ENCODE measurements at regions not wholly inside any gene's neighbourhood (a gene's known extent, or its start where the extent isn't known, plus 50 kb on each side); places are given as distances from the start of the nearest gene placed in this dataset.

DNA sequence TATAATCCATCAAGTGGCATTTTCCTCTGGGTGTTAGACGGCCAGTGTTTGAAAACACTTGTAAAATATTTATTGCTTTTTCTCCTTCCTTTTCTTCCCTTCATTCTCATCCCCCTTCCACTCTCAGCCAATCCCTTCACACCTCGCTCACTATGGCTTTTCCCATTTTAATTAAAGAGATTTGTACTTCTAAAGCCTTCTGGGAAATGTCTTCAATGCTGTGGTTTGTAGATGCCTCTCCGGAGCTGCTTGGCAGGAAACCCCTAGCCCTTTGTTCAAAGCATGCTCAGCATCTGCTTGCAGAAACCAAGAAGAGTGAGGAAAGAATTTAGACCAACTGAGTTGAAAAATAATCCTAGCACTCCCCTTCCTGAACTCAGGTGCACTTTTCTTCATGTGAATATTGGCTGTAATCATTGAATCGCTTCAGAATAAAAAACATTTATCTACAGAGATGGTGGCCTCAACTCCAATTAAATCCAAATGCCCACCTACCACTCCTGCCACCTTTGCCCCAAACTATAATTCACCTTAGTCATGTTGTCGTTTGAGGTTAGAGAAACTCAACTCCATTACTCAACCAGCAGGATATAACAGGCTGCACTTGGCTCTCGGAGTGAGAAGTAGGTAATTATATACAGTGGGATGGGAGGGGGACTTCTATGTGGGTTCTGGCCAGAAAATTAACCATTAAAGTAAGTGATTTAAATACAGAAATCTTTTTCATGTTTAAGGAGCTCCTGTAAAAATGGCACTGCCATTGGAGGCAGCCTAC is 659.4 kb upstream of the CAMK1G start:
- DNase-seq: no peak

DNA sequence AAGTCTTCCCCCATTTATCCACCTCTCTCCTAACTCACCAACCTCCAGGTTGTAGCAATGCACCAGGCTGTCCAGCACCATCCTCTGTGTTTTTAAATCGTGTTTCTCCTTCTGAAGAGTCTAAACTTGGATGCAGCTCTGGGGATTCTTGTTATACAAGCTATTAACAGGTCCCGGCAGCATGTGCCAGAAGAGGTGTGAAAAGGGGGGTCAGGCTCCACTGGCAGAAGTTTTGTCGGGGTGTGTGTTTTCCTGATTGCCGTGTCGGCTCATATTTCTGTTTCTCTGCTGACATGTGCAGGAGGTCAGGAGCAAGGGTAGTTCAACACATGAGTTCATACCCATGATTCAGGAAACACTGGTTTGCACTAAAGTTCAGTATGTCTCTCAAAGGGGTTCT is 658.6 kb upstream of the CAMK1G start:
- no peak for DNase-seq

DNA sequence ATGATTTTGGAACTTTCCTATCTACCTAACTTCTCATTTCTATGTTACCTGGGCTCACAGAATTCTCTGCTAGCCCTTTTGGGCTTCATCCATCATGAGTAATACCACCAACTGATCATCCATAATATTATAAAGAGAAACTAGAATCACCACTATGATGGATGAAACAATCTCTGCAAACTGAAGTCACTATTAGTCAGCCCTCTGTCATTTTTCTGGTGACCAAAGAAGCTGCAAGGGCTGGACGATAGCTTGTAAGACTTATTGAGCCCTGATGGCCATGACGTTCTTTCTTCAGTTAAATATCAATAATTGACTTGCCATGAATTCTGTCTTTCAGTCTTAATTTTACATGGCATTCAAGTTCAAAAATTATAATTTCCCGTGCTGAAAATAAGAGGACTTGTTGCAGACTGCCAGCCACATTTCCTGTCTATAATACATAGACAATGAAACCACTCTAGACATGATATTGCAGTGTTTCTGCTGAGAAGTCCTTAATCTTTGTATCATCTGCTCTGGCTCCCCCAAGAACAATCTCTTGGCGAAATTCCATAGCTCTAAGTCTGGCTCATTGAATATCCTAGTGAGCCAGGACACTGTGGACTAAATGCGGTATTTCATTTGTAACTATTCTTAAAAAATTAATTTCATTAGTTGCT is 655.0 kb upstream of the CAMK1G start:
- DNase-seq: no peak

DNA sequence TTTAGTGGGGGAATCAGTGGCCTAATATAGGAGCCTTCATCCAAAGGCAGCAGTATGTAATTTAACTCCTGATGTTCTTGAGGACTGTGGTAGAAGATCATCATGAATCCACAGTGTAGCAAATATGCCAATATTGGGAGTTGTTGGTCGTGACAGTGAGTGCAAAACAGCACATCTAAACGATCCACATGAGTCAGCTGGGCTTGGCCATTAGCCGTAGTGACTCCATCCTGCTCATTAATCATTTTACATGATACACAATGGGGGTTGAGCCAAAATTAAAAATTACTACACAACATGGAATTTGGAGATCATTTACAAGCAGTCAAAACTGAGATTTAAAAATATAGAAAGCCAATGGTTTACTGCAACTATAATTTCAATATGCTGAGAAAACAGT is 653.9 kb upstream of the CAMK1G start:
- DNase-seq: no peak

DNA sequence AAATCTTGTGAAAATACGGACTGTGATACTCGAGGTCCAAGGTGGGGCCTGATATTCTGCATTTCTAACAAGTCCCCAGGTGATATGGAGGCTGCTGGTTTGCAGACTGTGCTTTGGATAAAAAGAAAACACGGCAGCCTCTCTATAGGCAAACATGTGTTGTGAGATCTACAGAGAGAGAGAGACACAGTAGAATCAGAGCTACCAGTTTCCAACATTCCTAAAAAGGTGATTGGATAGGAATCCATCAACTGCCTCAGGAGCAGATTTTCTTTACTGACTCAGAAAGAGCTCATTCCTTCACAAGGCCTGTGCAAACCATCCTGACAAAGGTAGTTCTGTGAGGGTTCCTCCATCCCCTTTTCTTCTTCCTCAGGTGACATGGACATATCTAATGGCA is 651.6 kb upstream of the CAMK1G start:
- DNase-seq: no peak

DNA sequence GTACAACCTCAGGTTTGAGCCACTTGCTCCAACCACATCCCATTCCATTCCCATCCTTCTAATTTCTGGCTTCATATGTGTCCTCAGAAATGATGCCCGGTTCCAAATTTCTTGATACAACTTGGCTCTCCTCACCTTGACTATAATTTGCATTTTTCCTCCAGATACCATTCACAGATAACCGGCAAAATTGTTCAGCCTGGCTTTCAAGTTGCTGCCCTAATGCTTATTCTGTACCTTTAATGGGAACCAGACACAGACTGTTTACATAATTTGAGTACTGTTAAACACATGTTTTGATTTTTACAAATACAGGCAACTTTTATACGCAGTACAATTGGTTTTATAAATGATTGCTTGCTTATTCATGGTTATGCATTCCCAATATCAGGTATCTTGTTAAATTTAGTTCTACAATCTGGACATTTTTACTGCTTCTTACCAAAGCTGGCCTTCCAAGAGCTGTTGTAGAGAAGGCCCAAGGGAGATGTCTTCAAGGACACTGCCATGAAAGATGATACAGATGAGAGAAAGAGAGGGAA is 649.5 kb upstream of the CAMK1G start:
- no peak for DNase-seq

DNA sequence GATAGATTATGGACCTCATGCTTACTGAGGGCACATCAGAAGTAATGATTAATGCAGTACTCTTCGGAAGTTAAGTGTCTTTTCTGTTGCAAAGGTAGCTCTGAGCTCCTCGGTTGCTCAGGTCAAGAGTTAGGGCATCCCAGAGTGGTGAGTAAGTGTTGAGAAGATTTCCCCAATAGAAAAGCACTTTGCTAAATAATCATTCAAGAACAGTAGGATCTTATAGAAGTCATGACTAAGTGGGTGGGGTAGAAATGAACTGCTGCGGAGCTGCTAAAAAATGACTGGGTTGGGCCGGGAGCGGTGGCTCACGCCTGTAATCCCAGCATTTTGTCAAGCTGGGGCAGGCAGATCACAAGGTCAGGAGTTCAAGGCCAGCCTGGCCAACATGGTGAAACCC is 648.6 kb upstream of the CAMK1G start:
- DNase-seq: no peak

DNA sequence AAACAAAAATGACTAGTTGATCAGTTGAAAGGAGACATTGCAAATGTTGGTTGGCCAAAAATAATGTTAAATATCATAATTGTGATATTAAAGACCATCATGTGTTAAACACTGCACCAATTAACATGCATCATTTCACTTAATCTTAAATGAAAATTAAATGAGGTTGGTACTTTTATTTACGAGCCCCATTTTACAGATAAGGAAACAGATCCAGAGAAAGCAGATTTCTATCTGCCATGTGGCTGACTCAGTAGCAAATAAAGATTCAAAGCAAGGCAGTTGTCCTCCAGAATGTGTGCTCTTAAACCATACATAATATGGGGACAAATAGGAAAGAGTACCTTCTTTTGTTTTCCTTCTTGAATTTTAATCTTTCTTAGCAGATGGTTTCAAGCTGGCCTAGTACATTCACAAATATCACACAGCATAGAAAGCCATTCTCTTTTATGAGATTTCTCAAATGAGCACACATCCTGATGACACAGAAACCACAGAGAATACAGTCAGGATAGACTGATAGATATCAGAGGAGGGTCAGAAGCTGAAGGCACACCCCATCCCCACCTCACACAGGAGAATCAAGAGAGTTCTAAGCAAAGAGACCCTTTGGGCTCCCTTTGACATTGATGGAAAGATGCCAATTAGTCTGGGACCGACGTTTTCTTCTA is 647.9 kb upstream of the CAMK1G start:
- DNase-seq: no peak

DNA sequence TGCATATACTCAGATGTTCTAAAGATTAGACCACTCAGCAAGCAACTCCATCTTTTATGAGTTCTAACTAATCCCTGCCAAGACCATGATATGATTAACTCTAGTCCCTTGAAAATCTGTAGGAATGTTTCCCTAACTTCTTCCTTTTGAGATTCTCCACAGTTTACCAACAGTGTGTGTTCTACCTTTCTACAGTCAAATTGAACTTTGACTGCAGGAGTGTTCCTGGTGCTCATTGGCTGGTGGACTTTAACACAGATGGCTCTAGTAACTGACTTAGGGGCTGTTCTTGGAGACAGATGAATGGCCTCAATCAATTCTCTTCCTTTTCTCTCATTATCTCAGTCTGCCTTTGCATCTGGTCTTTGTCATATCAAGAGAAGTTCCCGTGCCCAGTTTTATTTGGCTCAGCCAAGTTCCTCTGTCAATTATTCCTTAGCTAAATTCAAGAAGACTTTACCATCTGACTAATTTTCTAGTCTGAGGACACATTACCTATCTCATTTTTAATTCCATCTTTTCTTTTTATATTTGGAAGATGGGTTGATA is 643.9 kb upstream of the CAMK1G start:
- DNase-seq: no peak

DNA sequence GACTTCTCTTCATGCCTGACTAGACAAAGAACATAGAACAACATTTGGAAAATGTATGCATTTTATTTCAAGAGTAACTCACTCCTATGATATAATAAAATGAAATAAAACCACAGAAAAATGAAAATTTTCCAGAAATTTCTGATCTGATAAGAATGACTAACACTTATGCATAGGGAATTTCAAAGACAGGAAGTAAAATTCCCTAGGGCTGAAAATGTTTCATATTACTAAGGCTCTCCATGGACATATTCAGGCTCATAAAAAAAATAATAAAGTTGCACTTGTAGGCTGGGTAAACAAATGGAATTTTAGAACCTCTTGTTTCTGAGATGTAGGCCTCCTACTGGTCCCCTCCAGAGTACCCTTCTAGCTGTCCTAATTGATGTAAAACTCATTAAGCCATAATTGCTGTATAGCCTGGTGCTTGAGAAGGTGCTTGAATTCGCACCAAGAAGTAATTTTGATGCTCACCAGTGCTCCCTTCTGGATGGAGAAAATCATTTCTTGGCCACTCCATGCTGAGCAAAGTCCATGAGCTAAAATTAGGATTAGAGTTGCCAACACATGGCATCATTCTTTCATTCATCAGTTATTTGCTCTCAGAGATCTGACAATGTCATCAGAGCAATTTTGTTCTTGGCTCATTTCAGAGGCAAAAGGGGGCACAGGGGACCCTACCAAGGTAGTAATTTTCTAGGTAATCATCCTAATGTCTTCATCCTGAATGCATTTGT is 641.0 kb upstream of the CAMK1G start:
- DNase-seq: no peak

DNA sequence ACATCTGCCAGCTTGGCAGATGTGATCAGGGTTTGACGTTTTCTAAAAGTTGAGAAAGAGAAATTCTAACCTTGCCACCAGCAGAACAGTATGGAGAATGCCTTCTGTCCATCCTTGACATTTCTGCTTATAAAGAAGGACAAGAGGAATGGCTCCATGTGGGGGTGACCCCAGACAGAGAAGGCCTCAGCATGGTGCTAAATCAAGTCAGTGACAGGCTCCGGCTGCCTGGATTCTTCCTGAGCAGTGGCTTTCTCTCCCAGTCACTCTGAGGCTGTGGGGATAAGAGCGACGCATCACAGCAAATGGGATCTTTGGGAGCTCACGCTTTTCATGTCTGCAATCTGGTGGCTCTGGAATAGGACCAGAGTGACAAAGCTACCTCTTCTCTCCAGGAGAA is 640.2 kb upstream of the CAMK1G start:
- DNase-seq: no peak

DNA sequence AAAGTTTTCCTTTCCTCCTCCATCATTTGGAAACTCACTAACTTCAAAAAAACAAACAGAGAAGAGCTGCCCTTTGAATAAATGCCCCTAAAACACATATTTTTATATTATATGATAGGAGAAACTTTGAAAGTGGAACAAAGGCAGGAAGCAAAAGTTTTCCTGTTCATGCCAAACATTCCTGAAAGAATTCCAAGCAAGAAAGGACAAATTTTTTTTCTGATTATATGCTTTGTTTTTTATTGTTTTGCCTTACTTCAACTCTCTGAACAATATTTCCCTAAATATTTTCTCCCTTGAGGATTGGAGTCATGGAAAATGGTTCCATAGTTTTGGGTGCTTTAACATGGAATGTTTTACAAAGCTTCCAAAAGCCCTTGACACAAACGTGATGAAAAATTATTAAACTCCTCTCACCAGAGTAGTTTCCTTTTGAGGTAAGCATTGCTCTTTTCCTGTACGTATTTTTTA is 638.5 kb upstream of the CAMK1G start:
- DNase-seq: no peak

DNA sequence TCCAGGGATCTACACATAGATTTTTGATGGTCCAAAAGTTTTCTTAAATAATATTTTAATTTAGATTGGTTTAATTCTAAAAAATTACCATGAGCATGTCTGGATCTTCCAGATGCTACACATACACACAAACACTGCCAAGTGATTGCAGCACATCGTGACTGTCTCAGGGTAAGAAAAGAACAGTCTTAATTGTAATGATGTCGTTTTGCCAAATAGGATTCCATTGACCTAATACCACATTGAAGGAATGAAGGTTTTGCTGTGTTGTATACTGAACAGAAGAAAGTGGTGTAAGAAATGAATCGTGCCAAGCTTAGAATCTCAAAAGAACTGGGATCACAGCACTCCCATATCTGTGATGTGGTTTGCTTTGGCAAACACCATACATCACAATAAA is 633.3 kb upstream of the CAMK1G start:
- DNase-seq: no peak

DNA sequence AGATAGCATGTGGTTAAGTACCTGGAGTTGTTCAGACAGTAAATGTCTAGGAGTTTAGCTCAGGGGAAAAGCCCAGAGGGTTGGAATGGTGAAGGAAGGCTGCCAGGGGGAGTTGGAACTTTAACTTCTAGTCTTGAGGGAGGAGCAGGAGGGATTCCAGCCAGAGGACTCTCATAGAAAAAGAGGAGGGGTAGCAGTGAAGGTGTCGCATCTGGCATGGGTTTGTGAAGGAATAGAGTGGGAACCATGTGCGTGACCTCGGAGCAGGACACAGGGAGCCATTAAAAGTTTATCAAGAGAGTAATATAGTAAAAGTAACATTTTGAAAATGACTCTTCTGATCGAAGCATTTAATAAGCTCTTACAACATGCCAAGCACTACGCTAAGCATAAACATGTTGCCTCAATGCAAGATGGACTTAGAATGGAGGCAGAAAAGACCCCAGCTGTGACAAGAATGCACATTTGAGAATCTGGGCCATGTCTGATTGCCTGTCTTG is 632.4 kb upstream of the CAMK1G start:
- DNase-seq: no peak

DNA sequence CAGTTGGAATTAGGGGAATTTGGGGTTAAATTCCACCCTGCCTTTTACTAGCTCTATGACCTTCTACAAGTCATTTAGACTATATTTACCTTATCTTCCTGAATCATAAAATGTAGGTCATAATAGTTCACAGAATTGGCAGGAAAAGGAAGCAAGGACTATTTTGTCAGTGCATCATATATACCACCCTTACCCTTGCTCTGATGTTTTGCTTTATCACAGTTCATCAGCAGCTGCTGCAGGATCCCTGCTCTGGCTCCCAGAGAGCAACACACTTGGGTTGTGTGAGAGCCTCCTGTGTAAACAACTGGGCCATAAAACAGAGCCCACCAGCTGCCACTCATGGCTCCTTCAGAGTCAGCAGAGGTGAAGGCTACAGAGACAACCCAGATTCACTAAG is 631.6 kb upstream of the CAMK1G start:
- no peak for DNase-seq

DNA sequence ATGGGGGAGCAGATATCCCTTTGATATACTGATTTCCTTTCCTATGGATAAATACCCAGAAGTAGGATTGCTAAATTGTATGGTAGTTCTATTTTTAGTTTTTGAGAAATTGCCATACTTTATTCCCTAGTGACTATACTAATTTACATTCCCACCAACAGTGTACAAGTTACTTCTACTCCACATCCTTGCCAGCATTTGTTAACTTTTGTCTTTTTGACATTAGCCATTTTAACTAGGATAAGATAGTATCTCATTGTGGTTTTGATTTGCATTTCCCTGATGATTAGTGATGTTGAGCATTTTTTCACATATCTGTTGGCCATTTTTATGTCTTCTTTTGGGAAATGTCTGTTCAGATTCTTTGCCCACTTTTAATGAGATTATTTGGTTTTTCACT is 620.6 kb upstream of the CAMK1G start:
- no peak for DNase-seq

DNA sequence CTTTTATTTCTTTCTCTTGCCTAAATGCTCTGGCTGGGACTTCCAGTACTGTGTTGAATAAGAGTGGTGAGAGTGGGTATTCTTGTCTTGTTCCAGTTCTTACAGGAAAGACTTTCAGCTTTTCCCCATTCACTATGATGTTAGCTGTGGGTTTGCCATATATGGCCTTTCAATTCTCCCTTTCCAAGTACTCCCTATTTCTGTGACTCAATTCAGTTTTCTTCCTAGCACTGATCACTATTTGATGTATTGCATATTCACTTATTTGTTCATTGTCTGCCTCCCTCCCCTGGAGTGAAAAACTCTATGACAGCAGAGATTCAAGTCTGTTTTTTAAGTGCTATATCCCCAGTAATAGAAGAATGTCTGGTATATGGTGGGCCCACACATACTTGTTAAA is 618.2 kb upstream of the CAMK1G start:
- DNase-seq: no peak

DNA sequence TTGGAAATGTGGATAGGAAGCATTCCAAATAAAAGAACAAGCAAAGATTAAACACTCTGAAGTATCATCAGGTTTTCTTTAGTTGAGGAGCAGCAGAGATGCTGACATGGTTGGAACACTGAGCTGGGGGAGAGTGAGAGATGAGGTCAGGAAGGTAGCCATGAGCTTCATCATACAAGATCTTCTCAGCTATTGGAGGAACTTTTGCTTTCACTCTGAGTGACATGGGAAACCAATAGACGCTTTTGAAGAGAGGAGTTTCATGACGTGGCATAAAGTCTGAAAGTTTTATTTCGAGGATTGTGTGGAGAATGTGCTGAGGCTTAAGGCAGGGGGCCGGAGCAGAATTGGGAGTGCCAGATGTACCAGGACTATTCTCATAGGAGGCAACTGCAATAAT is 616.2 kb upstream of the CAMK1G start:
- no peak for DNase-seq

DNA sequence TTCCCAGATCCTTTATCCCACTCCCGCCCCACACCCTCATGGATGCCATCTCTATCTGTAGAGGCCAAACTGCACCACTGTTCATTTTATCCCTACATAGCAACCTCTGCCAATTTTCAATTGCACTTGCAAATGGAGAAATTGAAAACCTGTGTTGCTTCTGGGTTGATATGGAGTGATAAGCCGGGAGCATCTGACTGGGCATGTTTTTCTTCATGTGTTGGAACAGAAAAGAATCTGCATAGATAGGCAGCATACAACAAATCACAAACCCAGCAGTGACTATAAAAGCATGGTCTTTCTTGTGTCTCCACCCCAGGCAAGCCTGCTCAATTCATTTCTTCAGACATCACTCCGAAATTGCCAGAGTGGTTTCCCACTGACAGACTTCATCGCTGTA is 608.8 kb upstream of the CAMK1G start:
- no peak for DNase-seq

DNA sequence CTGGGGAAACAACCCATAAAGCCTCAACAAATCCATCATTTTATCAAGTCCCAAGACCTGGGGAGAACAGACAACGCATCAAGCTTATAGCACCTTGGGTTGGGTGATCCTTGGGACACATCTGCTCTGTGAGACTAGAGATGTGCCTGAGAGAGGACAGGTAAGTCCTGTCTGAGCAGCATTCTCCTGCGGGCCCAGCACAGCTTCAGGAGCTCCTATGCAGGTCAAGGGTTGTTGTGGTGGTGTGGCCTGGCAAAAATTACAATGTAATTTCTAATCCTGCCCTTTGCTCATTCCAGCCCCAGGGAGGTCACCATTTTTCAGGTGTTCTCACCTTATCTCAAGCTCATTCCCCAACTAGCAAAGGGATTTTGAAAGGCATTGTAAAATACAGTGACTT is 608.1 kb upstream of the CAMK1G start:
- no peak for DNase-seq

DNA sequence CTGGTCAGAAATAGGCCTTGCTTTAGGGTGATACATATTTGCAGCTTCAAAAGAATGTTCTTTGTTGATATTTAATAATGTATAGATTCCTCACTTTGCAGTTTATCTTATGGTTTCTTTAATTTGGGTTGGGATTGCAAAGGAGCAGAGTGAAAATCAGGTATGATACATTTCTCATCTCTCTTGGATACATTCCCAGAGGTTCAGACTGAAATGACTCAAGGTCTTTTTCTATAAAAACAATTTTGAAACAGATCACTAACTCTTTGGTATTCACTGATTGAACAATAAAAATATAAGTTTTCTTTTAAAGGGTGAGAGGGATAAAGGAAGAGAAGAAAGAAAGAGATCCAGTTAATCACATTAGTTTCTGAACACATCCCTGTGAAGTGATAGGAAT is 606.5 kb upstream of the CAMK1G start:
- no peak for DNase-seq

DNA sequence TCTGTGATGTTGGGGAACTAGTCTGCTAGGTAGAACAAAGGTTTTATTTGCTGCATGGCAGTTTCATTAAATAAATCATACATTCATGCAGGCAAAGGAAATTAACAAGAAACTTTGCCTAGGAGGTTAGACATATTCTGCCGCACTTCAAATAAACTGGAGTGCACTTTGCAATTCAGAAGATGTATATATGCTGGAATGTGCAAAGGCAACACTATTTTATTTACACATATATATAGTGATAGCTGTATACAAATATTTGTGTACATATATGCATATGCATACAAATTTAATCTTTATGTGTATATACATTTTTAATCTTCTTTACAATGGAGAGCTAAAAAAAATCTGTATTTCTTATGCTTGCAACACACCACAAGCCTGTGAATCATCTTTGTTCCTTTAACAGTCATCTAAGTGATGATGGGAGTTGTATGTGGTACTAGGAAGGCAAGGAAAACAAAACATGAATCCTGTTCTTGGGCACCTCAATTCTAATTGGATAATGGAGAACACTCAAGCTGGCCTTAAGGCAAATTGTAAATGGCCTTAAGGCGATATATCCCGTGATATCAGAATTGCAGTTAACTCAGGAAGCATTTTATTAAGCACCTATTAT is 605.8 kb upstream of the CAMK1G start:
- no peak for DNase-seq
